Neuronal stem cell (in vitro differentiated cells): ENCODE measurements at regions not wholly inside any gene's neighbourhood (a gene's known extent, or its start where the extent isn't known, plus 50 kb on each side); places are given as distances from the start of the nearest gene placed in this dataset.

Experiments
- DNase-seq: peaks from one replicate; pipeline ENCODE4 v3.0.0-alpha.2; 2013; ENCODE audit warnings: low spot score
- H2AFZ ChIP-seq: one replicate; pipeline ENCODE4 v1.6.1; 2013; ENCODE audit warnings: mild to moderate bottlenecking, low read length, inconsistent platforms
- H2AK5ac ChIP-seq: 2 replicates; pipeline ENCODE4 v1.6.1; 2013; ENCODE audit warnings: low read depth, mild to moderate bottlenecking, inconsistent platforms, low read length, moderate library complexity, mixed read lengths
- H2BK120ac ChIP-seq: 2 replicates; pipeline ENCODE4 v1.6.1; 2013; ENCODE audit warnings: low read depth, mild to moderate bottlenecking, inconsistent platforms, low read length, moderate library complexity, mixed read lengths
- H2BK12ac ChIP-seq: one replicate; pipeline ENCODE4 v1.6.1; 2013; ENCODE audit warnings: low read length, inconsistent platforms
- H2BK15ac ChIP-seq: 2 replicates; pipeline ENCODE4 v1.6.1; 2013; ENCODE audit warnings: mild to moderate bottlenecking, low read length, inconsistent platforms, mixed read lengths
- H2BK5ac ChIP-seq: one replicate; pipeline ENCODE4 v1.6.1; 2013; ENCODE audit warnings: inconsistent platforms, mild to moderate bottlenecking, low read length, moderate library complexity
- H3K14ac ChIP-seq: one replicate; pipeline ENCODE4 v1.6.1; 2013; ENCODE audit warnings: low read length, inconsistent platforms
- H3K18ac ChIP-seq: 2 replicates; pipeline ENCODE4 v1.6.1; 2013; ENCODE audit warnings: low read length, inconsistent platforms
- H3K23ac ChIP-seq: 2 replicates; pipeline ENCODE4 v1.6.1; 2013; ENCODE audit warnings: low read depth, mild to moderate bottlenecking, mixed read lengths, low read length, inconsistent platforms; ENCODE audit not compliant: poor library complexity
- H3K27ac ChIP-seq: replicated peaks from 3 replicates; pipeline ENCODE4 v1.5.1; 2013; ENCODE audit warnings: low read length, inconsistent platforms
- H3K27me3 ChIP-seq, 3 experiments: 2 replicates each; pipeline ENCODE4 v1.6.1; 2013; ENCODE audit warnings: low read length in 3 of 3, mild to moderate bottlenecking in 2 of 3, inconsistent platforms in 1 of 3, low read depth in 1 of 3, mixed read lengths in 1 of 3, moderate library complexity in 1 of 3; ENCODE audit not compliant: control insufficient read depth in 3 of 3, insufficient read depth in 3 of 3
- H3K36me3 ChIP-seq, 2 donors: replicated peaks in 1 of 2; 2 replicates each; pipeline ENCODE4 v1.6.1; 2013; ENCODE audit warnings: low read length in 2 of 2; ENCODE audit not compliant: control insufficient read depth in 2 of 2, insufficient read depth in 2 of 2
- H3K4ac ChIP-seq: 2 replicates; pipeline ENCODE4 v1.6.1; 2013; ENCODE audit warnings: inconsistent platforms, mild to moderate bottlenecking, low read length, moderate library complexity
- H3K4me1 ChIP-seq, 2 donors: 1 replicate in 1 of 2; 2 replicates in 1 of 2; pipeline ENCODE4 v1.6.1; 2013; ENCODE audit warnings: low read length in 2 of 2, low read depth in 1 of 2; ENCODE audit not compliant: control insufficient read depth in 2 of 2, insufficient read depth in 1 of 2
- H3K4me2 ChIP-seq: one replicate; pipeline ENCODE4 v1.6.1; 2013; ENCODE audit warnings: mild to moderate bottlenecking, low read length, inconsistent platforms; ENCODE audit not compliant: insufficient read depth, poor library complexity, severe bottlenecking
- H3K4me3 ChIP-seq, 2 donors: 2 replicates each; pipeline ENCODE4 v1.5.1; 2013; ENCODE audit warnings: low read length in 2 of 2, mild to moderate bottlenecking in 2 of 2, inconsistent platforms in 1 of 2, moderate library complexity in 1 of 2
- H3K79me1 ChIP-seq: one replicate; pipeline ENCODE4 v1.6.1; 2013; ENCODE audit warnings: low read depth, mild to moderate bottlenecking, inconsistent platforms, low read length, moderate library complexity
- H3K9ac ChIP-seq: one replicate; pipeline ENCODE4 v1.6.1; 2013; ENCODE audit warnings: mild to moderate bottlenecking, low read depth, low read length, inconsistent platforms; ENCODE audit not compliant: poor library complexity
- H3K9me3 ChIP-seq, 2 donors: replicated peaks in 1 of 2; 2 replicates each; pipeline versions ENCODE3 to v1.6.1; 2013; ENCODE audit warnings: low read length in 2 of 2, mild to moderate bottlenecking in 2 of 2, inconsistent platforms in 1 of 2, low read depth in 1 of 2, mixed read lengths in 1 of 2, moderate library complexity in 1 of 2; ENCODE audit not compliant: control insufficient read depth in 2 of 2, insufficient read depth in 1 of 2
- H4K8ac ChIP-seq: one replicate; pipeline ENCODE4 v1.6.1; 2013; ENCODE audit warnings: low read depth, mild to moderate bottlenecking, inconsistent platforms, low read length, moderate library complexity
- H4K91ac ChIP-seq: one replicate; pipeline ENCODE4 v1.6.1; 2013; ENCODE audit warnings: low read length, low read depth, mild to moderate bottlenecking, inconsistent platforms; ENCODE audit not compliant: poor library complexity
- WGBS, 2 donors: extraction: QIAGEN DNeasy Blood & Tissue Kit; methylation state at CpG; one replicate each; pipeline ENCODE4 v1.1.7; 2013; ENCODE audit warnings: missing lambda C conversion rate in 2 of 2, mixed read lengths in 1 of 2; ENCODE audit not compliant: insufficient read length in 2 of 2, insufficient replicate concordance in 1 of 2; ENCODE audit errors: extremely low coverage in 2 of 2; 5-methylcytosine and 5-hydroxymethylcytosine counted together

- Histone ChIP-seq H2BK12ac (no peak overlapping the region), H2BK5ac (no peak overlapping the region), H3K9me3 (peaks cover 0 to 1% of the 10 kb centered on the region in 2 donors), H2AFZ (peak overlapping the region; percentile 94), H3K27me3 (peaks cover 0 to 24% (median 4%) of the 10 kb centered on the region in 3 experiments), H3K14ac (no peak overlapping the region), H3K4me3 (no peak overlapping the region), H2AK5ac (no peak overlapping the region), H3K18ac (peak overlapping the region; percentile 30), H4K91ac (no peak overlapping the region), H3K79me1 (no peaks in the 10 kb centered on the region), H3K23ac (peak overlapping the region; percentile 43), H3K36me3 (no peaks in the 10 kb centered on the region), H3K4me2 (no peak overlapping the region), H2BK120ac (no peak overlapping the region), H3K4ac (no peak overlapping the region), H3K27ac (no peak overlapping the region), H4K8ac (no peak overlapping the region), H3K9ac (no peak overlapping the region), H3K4me1 (peaks cover 0 to 3% of the 10 kb centered on the region in 2 donors), H2BK15ac (no peak overlapping the region)
- peak; percentile 76 for DNase-seq
- no CpG with 5 or more reads among the region's 25 CpGs for whole genome bisulfite sequencing, 2 donors
Measured at GRCh38 chr11:76721755-76722677, 51.5 kb upstream of the LRRC32 start.

- H2BK5ac ChIP-seq = no peak overlapping the region
- no peaks in the 10 kb centered on the region for H3K9me3 ChIP-seq
- H3K23ac ChIP-seq = no peak overlapping the region
- H2BK15ac ChIP-seq = no peak overlapping the region
- no peak overlapping the region for H3K14ac ChIP-seq
- no peak overlapping the region for H3K18ac ChIP-seq
- no peak overlapping the region for H3K4me2 ChIP-seq
- H3K4me3 ChIP-seq = no peak overlapping the region
- H3K27ac ChIP-seq = no peak overlapping the region
- no peaks in the 10 kb centered on the region for H3K36me3 ChIP-seq
- H3K4ac ChIP-seq = no peak overlapping the region
- no peak overlapping the region for H4K8ac ChIP-seq
- peaks cover 0 to 26% (median 4%) of the 10 kb centered on the region in 3 experiments for H3K27me3 ChIP-seq
- no peak overlapping the region for H2BK120ac ChIP-seq
- no peak for DNase-seq
- no peak overlapping the region for H2BK12ac ChIP-seq
- peaks cover 0 to 3% of the 10 kb centered on the region in 2 donors for H3K4me1 ChIP-seq
- no CpG with 5 or more reads among the region's 2 CpGs for WGBS, 2 donors
- no peak overlapping the region for H2AK5ac ChIP-seq
- no peaks in the 10 kb centered on the region for H3K79me1 ChIP-seq
- H2AFZ ChIP-seq = no peak overlapping the region
- no peak overlapping the region for H3K9ac ChIP-seq
- no peak overlapping the region for H4K91ac ChIP-seq
Measured at GRCh38 chr11:76723142-76723541, 52.6 kb upstream of the LRRC32 start.

GRCh38 chr11:76723548-76723947 is 53.0 kb upstream of the LRRC32 start:
- no peak overlapping the region for H2AFZ ChIP-seq
- H2AK5ac ChIP-seq = no peak overlapping the region
- no CpG with 5 or more reads among the region's 1 CpG for WGBS, 2 donors
- H4K91ac ChIP-seq = no peak overlapping the region
- H3K4me1 ChIP-seq = peaks cover 0 to 3% of the 10 kb centered on the region in 2 donors
- H3K4me2 ChIP-seq = no peak overlapping the region
- no peak for DNase-seq
- peaks cover 0 to 26% (median 4%) of the 10 kb centered on the region in 3 experiments for H3K27me3 ChIP-seq
- H3K27ac ChIP-seq = no peak overlapping the region
- H3K23ac ChIP-seq = no peak overlapping the region
- H3K14ac ChIP-seq = no peak overlapping the region
- no peak overlapping the region for H3K9ac ChIP-seq
- H3K18ac ChIP-seq = no peak overlapping the region
- no peak overlapping the region for H2BK12ac ChIP-seq
- H3K36me3 ChIP-seq = no peaks in the 10 kb centered on the region
- H3K4ac ChIP-seq = no peak overlapping the region
- no peak overlapping the region for H2BK5ac ChIP-seq
- no peak overlapping the region for H4K8ac ChIP-seq
- no peak overlapping the region for H2BK15ac ChIP-seq
- no peak overlapping the region for H3K4me3 ChIP-seq
- H3K79me1 ChIP-seq = no peaks in the 10 kb centered on the region
- no peaks in the 10 kb centered on the region for H3K9me3 ChIP-seq
- H2BK120ac ChIP-seq = no peak overlapping the region

GRCh38 chr11:76724171-76724768 is 53.7 kb upstream of the LRRC32 start:
- peak; percentile 33 for DNase-seq
- Histone ChIP-seq H3K18ac (no peak overlapping the region), H2BK15ac (no peak overlapping the region)

More at GRCh38 chr11:76724171-76724768, 53.7 kb upstream of the LRRC32 start:
- Histone ChIP-seq H3K36me3 (no peaks in the 10 kb centered on the region), H3K23ac (no peak overlapping the region), H3K4ac (no peak overlapping the region), H3K4me1 (peaks cover 0 to 3% of the 10 kb centered on the region in 2 donors), H3K9ac (no peak overlapping the region), H2BK5ac (no peak overlapping the region), H2BK12ac (no peak overlapping the region), H2AFZ (no peak overlapping the region), H4K8ac (no peak overlapping the region), H2AK5ac (no peak overlapping the region), H3K9me3 (no peaks in the 10 kb centered on the region), H3K27ac (no peak overlapping the region), H4K91ac (no peak overlapping the region), H3K79me1 (no peaks in the 10 kb centered on the region), H3K4me2 (no peak overlapping the region), H3K14ac (no peak overlapping the region), H2BK120ac (no peak overlapping the region), H3K27me3 (peaks cover 0 to 31% (median 4%) of the 10 kb centered on the region in 3 experiments), H3K4me3 (no peak overlapping the region)
- WGBS, 2 donors = no CpG with 5 or more reads among the region's 3 CpGs
